Stimulated activated CD4-positive, alpha-beta T cell treated with anti-CD3 and anti-CD28 coated beads, Interleukin-12 subunit alpha, Interleukin-12 subunit beta, amount 100 ng/mL, for 48 hours (primary cell): ENCODE measurements at regions not wholly inside any gene's neighbourhood (a gene's known extent, or its start where the extent isn't known, plus 50 kb on each side); places are given as distances from the start of the nearest gene placed in this dataset.
"Not testable (repeated sequence)": the region's sequence is repeated elsewhere in the genome, so short reads cannot be mapped to it uniquely, and the experiment has no call there.

Source experiments
- DNase-seq, 3 donors: peaks; one replicate each; pipeline ENCODE4 v3.0.0-alpha.2; 2020; ENCODE audit warnings: low read depth in 2 of 3, low spot score in 1 of 3

DNA sequence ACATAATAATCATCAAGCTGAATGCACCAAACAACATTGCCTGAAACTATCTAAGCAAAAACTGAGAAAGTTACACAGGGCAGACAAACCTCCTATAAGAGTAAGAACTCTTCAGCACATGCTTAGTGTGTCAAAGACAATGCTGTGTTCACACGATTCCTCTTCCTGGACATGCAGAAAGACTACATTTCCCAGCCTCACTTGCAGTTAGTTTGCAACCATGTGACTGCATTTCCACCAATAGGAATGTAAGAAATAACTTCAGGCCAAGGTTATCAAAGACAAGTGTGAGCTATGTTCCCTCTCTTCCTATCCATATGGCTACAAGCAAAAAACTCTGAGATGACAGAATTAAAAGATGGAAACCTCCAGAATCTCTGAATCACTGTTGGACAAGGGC lies 109.8 kb downstream of the OTOP1 start:
- not testable (repeated sequence) for DNase-seq

DNA sequence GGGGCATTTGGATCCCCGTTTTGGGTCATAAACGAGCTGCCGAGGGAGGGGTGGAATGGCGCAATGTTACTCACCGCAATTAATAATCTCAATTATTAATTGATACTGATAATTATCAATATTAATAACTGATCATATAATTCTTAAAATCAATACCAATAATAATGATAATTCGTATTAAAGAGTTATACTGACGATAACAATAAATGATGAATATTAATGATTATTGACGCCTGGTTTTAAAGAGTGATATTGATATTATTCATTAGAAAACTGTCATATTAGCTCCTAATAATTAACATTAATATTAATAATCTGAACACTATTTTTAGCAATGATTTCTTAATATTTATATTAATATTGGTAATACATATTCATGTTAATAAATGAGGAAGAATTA lies 92.4 kb downstream of the OTOP1 start:
- DNase-seq, result not testable (repeated sequence)

DNA sequence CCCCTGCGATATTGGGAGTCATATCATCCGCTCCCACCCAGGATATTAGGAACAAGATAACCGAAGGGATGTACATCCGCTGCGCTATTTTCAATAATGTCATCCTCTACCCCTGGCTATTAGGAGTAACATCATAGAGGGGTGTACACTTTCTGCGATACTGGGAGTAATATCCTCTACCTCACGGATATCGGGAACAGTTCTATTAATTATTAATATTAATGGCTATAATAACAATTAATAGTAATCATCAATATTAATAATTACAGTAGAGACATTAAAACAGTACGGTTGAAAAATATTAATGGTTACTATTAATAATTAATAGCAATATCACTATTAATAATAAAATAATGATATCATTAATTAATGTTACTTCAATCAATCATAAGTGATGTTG lies 90.1 kb downstream of the OTOP1 start:
- DNase-seq, result not testable (repeated sequence)
